GM18517 (cell line): ENCODE measurements at regions not wholly inside any gene's neighbourhood (a gene's known extent, or its start where the extent isn't known, plus 50 kb on each side); places are given as distances from the start of the nearest gene placed in this dataset.
"Not testable (repeated sequence)": the region's sequence is repeated elsewhere in the genome, so short reads cannot be mapped to it uniquely, and the experiment has no call there.

Experiments
- ATAC-seq: cut with Tn5 transposase; IDR thresholded peaks from one replicate; pipeline ENCODE4 v1.9.1; 2021; ENCODE audit warnings: mild to moderate bottlenecking, moderate library complexity; ENCODE audit not compliant: unreplicated experiment

- no peak for ATAC-seq
Observed at GRCh38 chr5:86493777-86494176, 124.0 kb upstream of the COX7C start.

GRCh38 chr5:86500947-86501346, 116.8 kb upstream of the COX7C start:
- ATAC-seq = no peak

GRCh38 chr5:86507574-86507973, 110.2 kb upstream of the COX7C start:
- no peak for ATAC-seq

GRCh38 chr5:86510330-86510915, 107.3 kb upstream of the COX7C start:
- not testable (repeated sequence) for ATAC-seq

- no peak for ATAC-seq
Observed at GRCh38 chr5:86523718-86524117, 94.0 kb upstream of the COX7C start.

- ATAC-seq = no peak
Observed at GRCh38 chr5:86525622-86526021, 92.1 kb upstream of the COX7C start.

GRCh38 chr5:86526811-86527348, 90.9 kb upstream of the COX7C start:
- peak; percentile 58 for ATAC-seq

GRCh38 chr5:86532429-86532828, 85.3 kb upstream of the COX7C start:
- ATAC-seq = no peak

GRCh38 chr5:86536396-86536795, 81.3 kb upstream of the COX7C start:
- ATAC-seq = no peak

- ATAC-seq = peak; percentile 59
Observed at GRCh38 chr5:86542532-86542931, 75.2 kb upstream of the COX7C start.

GRCh38 chr5:86546044-86546443, 71.7 kb upstream of the COX7C start:
- no peak for ATAC-seq

GRCh38 chr5:86546582-86546981, 71.2 kb upstream of the COX7C start:
- no peak for ATAC-seq

GRCh38 chr5:86554638-86555037, 63.1 kb upstream of the COX7C start:
- ATAC-seq = no peak

GRCh38 chr5:86557920-86558319, 59.8 kb upstream of the COX7C start:
- no peak for ATAC-seq

GRCh38 chr5:86565197-86565789, 52.4 kb upstream of the COX7C start:
- ATAC-seq = peak; percentile 83

GRCh38 chr5:86566030-86566429, 51.7 kb upstream of the COX7C start:
- ATAC-seq = not testable (repeated sequence)
